GM18868 (cell line): ENCODE measurements at regions not wholly inside any gene's neighbourhood (a gene's known extent, or its start where the extent isn't known, plus 50 kb on each side); places are given as distances from the start of the nearest gene placed in this dataset.

Experiments
- ATAC-seq: cut with Tn5 transposase; IDR thresholded peaks from one replicate; pipeline ENCODE4 v1.9.1; 2021; ENCODE audit warnings: mild to moderate bottlenecking, moderate library complexity; ENCODE audit not compliant: unreplicated experiment

DNA sequence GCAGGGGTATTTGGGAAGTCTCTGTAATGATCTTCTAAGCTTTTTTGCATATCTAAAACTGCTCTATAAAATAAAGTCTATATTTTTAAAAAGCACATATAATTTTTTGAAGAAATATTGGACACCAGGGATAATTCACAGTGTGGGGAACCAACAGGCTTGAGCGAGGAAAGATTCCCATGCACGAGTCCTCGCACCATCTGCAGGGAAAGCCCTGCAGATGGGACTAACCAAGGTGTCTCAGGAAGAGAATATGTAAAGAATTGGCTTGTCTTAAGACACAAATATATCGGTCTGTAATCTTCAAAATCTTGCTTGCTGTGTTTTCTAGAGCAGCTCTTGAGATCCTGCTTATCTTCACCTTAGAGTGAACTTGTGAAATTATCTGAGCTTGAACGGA lies 77.2 kb upstream of the SEMA6D start:
- no peak for ATAC-seq

- no peak for ATAC-seq
Measured at GRCh38 chr15:47640901-47641300, 76.4 kb upstream of the SEMA6D start.

DNA sequence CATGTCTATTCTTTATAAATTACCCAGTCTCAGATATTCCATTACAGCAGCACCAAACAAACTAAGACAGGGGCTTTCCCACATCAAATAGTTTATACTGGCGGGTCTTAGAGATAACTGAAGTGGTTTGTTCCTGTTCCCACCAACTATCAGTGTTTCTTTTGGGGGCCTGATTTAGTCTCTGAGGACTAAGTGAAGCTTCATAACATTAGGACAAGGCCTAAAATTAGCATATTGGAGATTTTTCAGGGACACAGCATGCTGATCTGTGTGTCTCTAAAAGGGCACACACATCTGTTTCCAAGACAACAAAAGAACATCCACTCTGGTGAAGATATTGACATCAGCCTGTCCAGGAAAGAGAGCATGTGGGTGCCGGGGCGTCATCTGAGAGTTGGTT lies 72.6 kb upstream of the SEMA6D start:
- ATAC-seq = no peak

- ATAC-seq = no peak
Measured at GRCh38 chr15:47650564-47650963, 66.7 kb upstream of the SEMA6D start.

DNA sequence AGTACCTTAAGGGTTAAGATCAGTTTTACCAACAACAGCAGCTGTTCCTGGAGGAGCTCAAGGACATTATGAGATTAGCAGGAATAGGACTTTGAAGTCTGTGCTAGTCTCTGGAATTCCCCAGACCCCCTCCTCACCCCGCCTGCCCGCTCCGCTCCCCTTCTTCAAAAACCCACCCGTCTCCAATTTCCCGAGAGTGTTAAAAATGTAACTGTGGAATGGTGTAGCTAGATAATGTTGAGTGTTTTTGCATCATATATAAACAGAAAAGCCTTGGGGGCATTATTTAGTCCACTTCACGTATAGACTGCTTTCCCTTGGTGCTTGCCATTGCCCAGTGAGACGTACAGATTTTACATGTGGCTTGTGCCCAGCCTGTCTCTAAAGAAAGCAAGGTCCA lies 65.0 kb upstream of the SEMA6D start:
- ATAC-seq = no peak

DNA sequence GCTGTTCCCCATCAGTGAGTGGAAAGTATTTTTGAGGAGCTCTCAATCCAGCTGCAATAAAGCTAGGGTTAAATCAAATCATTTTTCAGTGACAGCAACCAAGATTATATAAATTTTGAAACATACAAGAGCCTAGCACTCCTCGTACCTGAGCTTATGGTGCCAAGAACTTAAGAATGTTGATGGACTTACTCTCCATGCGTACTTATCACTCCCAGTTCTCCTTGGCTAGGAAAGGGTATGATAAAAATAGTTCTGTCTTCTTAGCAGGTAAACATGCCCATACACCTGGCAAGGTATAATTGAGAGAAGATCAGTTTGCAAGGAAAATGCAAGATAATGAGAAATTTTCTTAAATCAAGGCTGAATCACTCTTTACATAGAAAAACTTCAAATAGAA lies 64.5 kb upstream of the SEMA6D start:
- no peak for ATAC-seq

DNA sequence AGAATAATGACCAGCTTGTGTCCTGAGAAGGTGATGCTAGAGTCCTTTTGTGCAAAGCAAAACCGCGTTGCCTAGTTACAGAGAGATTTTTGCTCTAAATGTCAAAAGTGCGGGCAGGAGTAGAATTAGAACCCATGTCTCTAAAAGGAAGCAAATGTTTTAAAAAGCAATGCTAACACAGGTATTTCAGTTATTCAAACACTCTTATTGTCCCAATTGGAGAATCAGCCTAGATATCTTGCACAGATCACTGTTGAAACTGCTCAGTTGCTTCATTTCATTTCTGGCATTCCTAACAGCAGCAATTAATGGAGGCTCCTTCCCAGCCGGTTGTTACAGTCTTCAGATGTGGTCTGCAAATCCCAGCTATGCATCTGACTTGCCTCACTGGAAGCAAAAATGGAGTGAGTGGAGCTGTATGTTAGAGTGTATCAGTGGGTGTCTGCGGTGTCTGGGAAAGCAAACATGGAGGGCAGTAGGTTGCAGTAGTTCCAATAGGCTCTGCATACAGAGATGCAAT lies 55.6 kb upstream of the SEMA6D start:
- no peak for ATAC-seq

GRCh38 chr15:47663101-47663500 lies 54.2 kb upstream of the SEMA6D start:
- ATAC-seq = no peak
